ENCODE measurements at regions not wholly inside any gene's neighbourhood (a gene's known extent, or its start where the extent isn't known, plus 50 kb on each side); places are given as distances from the start of the nearest gene placed in this dataset.

DNA sequence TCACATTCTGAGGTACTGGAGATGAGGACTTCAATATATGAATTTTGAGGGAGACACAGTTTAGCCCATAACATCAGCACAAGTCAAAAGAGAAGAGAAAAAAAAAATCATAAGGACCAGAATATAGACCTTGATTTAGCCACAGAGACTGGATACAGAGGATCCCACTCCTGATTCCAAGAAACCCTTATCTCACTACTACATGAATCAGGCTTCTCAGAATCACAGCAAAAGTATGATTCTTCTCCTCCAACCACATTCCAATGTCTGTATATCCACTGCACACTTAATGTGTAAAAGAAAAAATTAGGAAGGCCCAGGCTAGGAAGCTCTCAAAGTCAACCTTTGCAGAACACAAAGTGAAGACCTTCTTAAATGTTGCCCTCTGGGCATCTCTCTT is 610.9 kb downstream of the DTWD2 start:
- Histone ChIP-seq H3K36me3 (ENCODE audit: insufficient read depth) (no peaks in the 10 kb centered on the region), H3K4me3 (IDR thresholded peaks at IDR 0.05; ENCODE audit: insufficient read depth, low read depth, low read length) (no peak overlapping the region), H3K27me3 (ENCODE audit: insufficient read depth, low read depth) (no peaks in the 10 kb centered on the region), H3K4me2 (no peak overlapping the region), H3K4me1 (ENCODE audit: low read depth, poor library complexity, severe bottlenecking) (no peaks in the 10 kb centered on the region), H2AFZ (ENCODE audit: low read depth) (no peak overlapping the region), H3K9ac (no peak overlapping the region), H3K27ac (no peak overlapping the region), H4K20me1 (ENCODE audit: insufficient read depth) (no peaks in the 10 kb centered on the region), H3K79me2 (ENCODE audit: insufficient read depth, low read depth) (no peaks in the 10 kb centered on the region)
- TF ChIP-seq, protein P1, sequence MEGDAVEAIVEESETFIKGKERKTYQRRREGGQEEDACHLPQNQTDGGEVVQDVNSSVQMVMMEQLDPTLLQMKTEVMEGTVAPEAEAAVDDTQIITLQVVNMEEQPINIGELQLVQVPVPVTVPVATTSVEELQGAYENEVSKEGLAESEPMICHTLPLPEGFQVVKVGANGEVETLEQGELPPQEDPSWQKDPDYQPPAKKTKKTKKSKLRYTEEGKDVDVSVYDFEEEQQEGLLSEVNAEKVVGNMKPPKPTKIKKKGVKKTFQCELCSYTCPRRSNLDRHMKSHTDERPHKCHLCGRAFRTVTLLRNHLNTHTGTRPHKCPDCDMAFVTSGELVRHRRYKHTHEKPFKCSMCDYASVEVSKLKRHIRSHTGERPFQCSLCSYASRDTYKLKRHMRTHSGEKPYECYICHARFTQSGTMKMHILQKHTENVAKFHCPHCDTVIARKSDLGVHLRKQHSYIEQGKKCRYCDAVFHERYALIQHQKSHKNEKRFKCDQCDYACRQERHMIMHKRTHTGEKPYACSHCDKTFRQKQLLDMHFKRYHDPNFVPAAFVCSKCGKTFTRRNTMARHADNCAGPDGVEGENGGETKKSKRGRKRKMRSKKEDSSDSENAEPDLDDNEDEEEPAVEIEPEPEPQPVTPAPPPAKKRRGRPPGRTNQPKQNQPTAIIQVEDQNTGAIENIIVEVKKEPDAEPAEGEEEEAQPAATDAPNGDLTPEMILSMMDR (conservative IDR thresholded peaks at IDR 0.05; ENCODE audit: low read depth, low read length): no peak

DNA sequence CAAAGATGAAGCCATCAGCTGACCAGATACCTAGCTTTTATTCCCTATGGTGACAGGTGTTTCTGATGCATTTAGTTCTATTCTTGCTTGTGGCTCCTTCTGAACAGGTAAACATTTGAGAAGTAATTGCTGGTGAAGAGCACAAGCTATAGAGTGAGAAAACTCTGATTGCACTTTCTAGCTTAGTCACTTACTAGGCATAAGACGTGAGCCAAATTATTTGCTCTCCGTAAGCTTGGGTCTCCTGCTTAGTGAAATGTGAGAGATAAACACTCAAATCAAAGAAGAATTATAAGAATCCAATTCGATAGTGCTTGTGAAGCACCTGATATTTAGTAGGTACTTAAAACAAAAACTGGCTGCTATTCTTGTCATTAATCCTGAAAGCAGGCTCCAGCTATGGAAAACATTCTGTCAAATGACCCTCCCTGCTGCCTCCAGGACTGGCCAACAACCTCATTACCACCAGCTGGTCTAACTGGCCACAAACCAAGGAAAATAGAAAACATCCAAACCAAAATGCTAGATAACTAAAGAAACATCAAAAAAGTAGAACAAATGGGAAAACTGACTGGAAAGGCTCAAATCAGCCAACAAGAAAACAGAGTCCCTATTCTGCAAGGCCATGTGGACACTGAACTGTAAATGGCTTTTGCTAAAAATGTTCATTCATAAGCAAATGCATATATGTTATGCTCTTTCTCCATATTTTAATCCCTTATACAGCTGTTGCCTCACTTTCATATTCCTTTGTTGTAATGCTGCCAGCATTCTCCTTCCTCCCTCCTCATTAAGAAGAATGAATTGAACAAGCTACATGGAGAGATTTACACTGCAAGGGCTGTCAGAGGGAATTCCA is 616.1 kb downstream of the DTWD2 start:
- Histone ChIP-seq H3K9ac (no peak overlapping the region), H3K4me3 (IDR thresholded peaks at IDR 0.05; ENCODE audit: insufficient read depth, low read depth, low read length) (no peak overlapping the region), H3K36me3 (ENCODE audit: insufficient read depth) (no peaks in the 10 kb centered on the region), H3K4me2 (no peak overlapping the region), H3K27ac (no peak overlapping the region), H4K20me1 (ENCODE audit: insufficient read depth) (no peaks in the 10 kb centered on the region), H3K79me2 (ENCODE audit: insufficient read depth, low read depth) (no peaks in the 10 kb centered on the region), H3K4me1 (ENCODE audit: low read depth, poor library complexity, severe bottlenecking) (no peaks in the 10 kb centered on the region), H2AFZ (ENCODE audit: low read depth) (no peak overlapping the region), H3K27me3 (ENCODE audit: insufficient read depth, low read depth) (no peaks in the 10 kb centered on the region)
- TF ChIP-seq, protein P1 (conservative IDR thresholded peaks at IDR 0.05; ENCODE audit: low read depth, low read length): no peak

DNA sequence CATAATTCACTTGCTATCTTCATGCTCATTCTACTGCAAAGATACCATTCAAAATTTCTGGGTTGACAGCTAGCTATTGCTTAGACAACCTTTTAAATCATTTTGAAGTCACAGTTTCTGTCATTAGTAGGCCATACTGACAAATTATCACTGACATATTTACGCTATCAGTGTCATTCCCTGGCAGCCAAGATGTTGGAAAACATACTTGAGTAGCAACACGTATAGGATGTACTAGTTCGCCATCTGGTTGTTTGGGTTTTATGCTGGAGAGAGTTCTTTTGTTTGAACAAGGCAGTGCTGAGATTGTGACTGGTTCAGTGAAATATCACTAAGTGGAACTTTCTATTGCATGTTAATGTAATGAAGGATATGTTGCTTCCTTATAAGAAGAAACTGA is 621.9 kb downstream of the DTWD2 start:
- H2AFZ ChIP-seq (ENCODE audit: low read depth): no peak overlapping the region
- no peaks in the 10 kb centered on the region for H3K79me2 ChIP-seq (ENCODE audit: insufficient read depth, low read depth)
- H3K27me3 ChIP-seq (ENCODE audit: insufficient read depth, low read depth): no peaks in the 10 kb centered on the region
- H3K4me3 ChIP-seq (IDR thresholded peaks at IDR 0.05; ENCODE audit: insufficient read depth, low read depth, low read length): no peak overlapping the region
- no peak overlapping the region for H3K9ac ChIP-seq
- H4K20me1 ChIP-seq (ENCODE audit: insufficient read depth): no peaks in the 10 kb centered on the region
- no peaks in the 10 kb centered on the region for H3K4me1 ChIP-seq (ENCODE audit: low read depth, poor library complexity, severe bottlenecking)
- no peak overlapping the region for H3K27ac ChIP-seq
- H3K36me3 ChIP-seq (ENCODE audit: insufficient read depth): no peaks in the 10 kb centered on the region
- TF ChIP-seq, protein P1 (conservative IDR thresholded peaks at IDR 0.05; ENCODE audit: low read depth, low read length): no peak
- H3K4me2 ChIP-seq: no peak overlapping the region

DNA sequence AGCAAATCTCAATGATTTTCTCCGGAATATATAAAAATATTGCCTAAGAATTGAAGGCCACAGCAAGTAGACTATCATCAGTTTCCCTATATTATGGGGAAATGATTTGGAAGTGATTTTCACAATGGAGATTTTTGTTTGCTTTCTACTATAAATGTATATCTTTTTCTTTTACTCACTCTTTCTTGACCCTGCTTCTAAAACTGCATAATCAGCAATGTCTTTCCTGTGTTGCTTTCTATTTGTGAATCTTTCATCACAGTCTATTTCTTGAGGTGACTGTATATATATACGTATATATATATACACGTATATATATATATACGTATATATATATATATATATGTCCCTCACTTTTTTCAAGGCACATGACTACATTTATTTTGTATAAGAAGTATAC is 622.6 kb downstream of the DTWD2 start:
- TF ChIP-seq, protein P1 (conservative IDR thresholded peaks at IDR 0.05; ENCODE audit: low read depth, low read length): no peak
- no peaks in the 10 kb centered on the region for H3K36me3 ChIP-seq (ENCODE audit: insufficient read depth)

More for the DNA sequence above, 622.6 kb downstream of the DTWD2 start:
- Histone ChIP-seq H2AFZ (ENCODE audit: low read depth) (no peak overlapping the region), H3K9ac (no peak overlapping the region), H3K4me3 (IDR thresholded peaks at IDR 0.05; ENCODE audit: insufficient read depth, low read depth, low read length) (no peak overlapping the region), H4K20me1 (ENCODE audit: insufficient read depth) (no peaks in the 10 kb centered on the region), H3K4me2 (no peak overlapping the region), H3K4me1 (ENCODE audit: low read depth, poor library complexity, severe bottlenecking) (no peaks in the 10 kb centered on the region), H3K27ac (no peak overlapping the region), H3K27me3 (ENCODE audit: insufficient read depth, low read depth) (no peaks in the 10 kb centered on the region), H3K79me2 (ENCODE audit: insufficient read depth, low read depth) (no peaks in the 10 kb centered on the region)

Data from KMS-11 (cell line).